H1 (cell line): ENCODE measurements at regions not wholly inside any gene's neighbourhood (a gene's known extent, or its start where the extent isn't known, plus 50 kb on each side); places are given as distances from the start of the nearest gene placed in this dataset.

Experiments
- CTCF ChIA-PET: fragments of 300-600 bp; sonication (Branson Sonifier 250); formaldehyde crosslinking; loops from one replicate; lab custom pipeline; 2021; ENCODE audit not compliant: partially characterized antibody; lab: Charles Lee
- POLR2A ChIA-PET: fragments of 300-600 bp; sonication (Branson Sonifier 250); formaldehyde crosslinking; loops from one replicate; lab custom pipeline; 2021; ENCODE audit warnings: inconsistent platforms; ENCODE audit not compliant: partially characterized antibody; lab: Charles Lee
- DNase-seq, 2 experiments: peaks; one replicate each; pipeline versions ENCODE4 v3.0.0 to v3.0.0-alpha.2; 2010 to 2022; ENCODE audit warnings: low spot score in 2 of 2, low read depth in 1 of 2, mixed read lengths in 1 of 2
- FAIRE-seq: peaks from 2 replicates; lab custom pipeline; 2011; peaks lifted over from hg19 to GRCh38; lab: Jason Lieb, UNC
- H2AFZ ChIP-seq: 2 replicates; pipeline ENCODE4 v1.8.1; 2012; ENCODE audit warnings: low read length, inconsistent platforms
- H2AK5ac ChIP-seq: 2 replicates; pipeline ENCODE4 v1.6.1; 2013; ENCODE audit warnings: low read depth, low read length
- H2BK120ac ChIP-seq: replicated peaks from 2 replicates; pipeline ENCODE3; 2013; ENCODE audit warnings: low read depth, low read length, inconsistent platforms
- H2BK12ac ChIP-seq: 2 replicates; pipeline ENCODE4 v1.6.1; 2013; ENCODE audit warnings: low read depth, low read length
- H2BK15ac ChIP-seq: 2 replicates; pipeline ENCODE4 v1.6.1; 2013; ENCODE audit warnings: low read length
- H2BK20ac ChIP-seq: 2 replicates; pipeline ENCODE4 v1.6.1; 2013; ENCODE audit warnings: low read length
- H2BK5ac ChIP-seq: 2 replicates; pipeline ENCODE4 v1.6.1; 2013; ENCODE audit warnings: low read depth, low read length
- H3K14ac ChIP-seq: 2 replicates; pipeline ENCODE4 v1.6.1; 2013; ENCODE audit warnings: inconsistent platforms; ENCODE audit not compliant: insufficient read length
- H3K18ac ChIP-seq: 2 replicates; pipeline ENCODE4 v1.6.1; 2013; ENCODE audit warnings: low read length; ENCODE audit errors: extremely low read depth
- H3K23ac ChIP-seq: 2 replicates; pipeline ENCODE4 v1.6.1; 2013; ENCODE audit warnings: inconsistent platforms; ENCODE audit not compliant: insufficient read length
- H3K23me2 ChIP-seq: 2 replicates; pipeline ENCODE4 v1.6.1; 2013; ENCODE audit warnings: low read depth, low read length
- H3K27ac ChIP-seq: 2 replicates; pipeline ENCODE4 v1.6.1; 2011; ENCODE audit warnings: low read depth, low read length, inconsistent platforms
- H3K27me3 ChIP-seq, 4 experiments: replicated peaks in 1 of 4; 1 replicate in 1 of 4; 2 replicates in 3 of 4; pipeline versions ENCODE4 v1.6.1 to v1.8.1; 2011 to 2013; ENCODE audit warnings: low read length in 3 of 4, mild to moderate bottlenecking in 3 of 4, inconsistent platforms in 2 of 4, mixed read lengths in 2 of 4, moderate library complexity in 1 of 4; ENCODE audit not compliant: control insufficient read depth in 3 of 4, insufficient read depth in 3 of 4; ENCODE audit errors: extremely low read depth in 1 of 4
- H3K36me3 ChIP-seq, 4 experiments: 2 replicates each; pipeline versions ENCODE4 v1.6.1 to v1.8.1; 2011 to 2013; ENCODE audit warnings: mild to moderate bottlenecking in 4 of 4, low read length in 3 of 4, moderate library complexity in 2 of 4, control low read depth in 1 of 4, inconsistent platforms in 1 of 4; ENCODE audit not compliant: insufficient read depth in 4 of 4, control insufficient read depth in 2 of 4
- H3K4ac ChIP-seq: replicated peaks from 2 replicates; pipeline ENCODE3; 2013; ENCODE audit warnings: low read length, low read depth, mixed read lengths, inconsistent platforms; ENCODE audit not compliant: insufficient read length
- H3K4me1 ChIP-seq, 4 experiments: replicated peaks in 1 of 4; 1 replicate in 1 of 4; 2 replicates in 3 of 4; pipeline versions ENCODE4 v1.6.1 to v1.8.1; 2011 to 2013; ENCODE audit warnings: low read length in 3 of 4, inconsistent platforms in 2 of 4, mixed read lengths in 1 of 4; ENCODE audit not compliant: insufficient read depth in 4 of 4, control insufficient read depth in 3 of 4
- H3K4me2 ChIP-seq, 2 experiments: 2 replicates each; pipeline versions ENCODE4 v1.6.1 to v1.8.1; 2011 to 2013; ENCODE audit warnings: low read depth in 2 of 2, low read length in 2 of 2, control low read depth in 1 of 2, inconsistent platforms in 1 of 2, mild to moderate bottlenecking in 1 of 2; ENCODE audit not compliant: insufficient read depth in 1 of 2
- H3K4me3 ChIP-seq, 4 experiments: fragments of 200-600, 300-600 bp in 1 of 4; sonication (generic), shearing (Covaris generic), sonication (Bioruptor Twin) in 1 of 4; 2 replicates each; pipeline versions ENCODE4 v1.5.1 to v1.8.1; 2011 to 2016; ENCODE audit warnings: low read length in 4 of 4, low read depth in 3 of 4, control low read depth in 2 of 4, inconsistent platforms in 2 of 4, mild to moderate bottlenecking in 2 of 4, mixed read lengths in 1 of 4, moderate library complexity in 1 of 4; ENCODE audit not compliant: insufficient read depth in 2 of 4; ENCODE audit errors: extremely low read depth in 1 of 4
- H3K56ac ChIP-seq: replicated peaks from 2 replicates; pipeline ENCODE3; 2013; ENCODE audit warnings: low read depth, mild to moderate bottlenecking, mixed read lengths, low read length, inconsistent platforms; ENCODE audit not compliant: insufficient read length
- H3K79me1 ChIP-seq: 2 replicates; pipeline ENCODE4 v1.6.1; 2013; ENCODE audit warnings: low read depth, low read length, control low read depth
- H3K79me2 ChIP-seq, 2 experiments: 2 replicates each; pipeline versions ENCODE4 v1.6.1 to v1.8.1; 2012 to 2013; ENCODE audit warnings: low read length in 2 of 2, mild to moderate bottlenecking in 2 of 2, inconsistent platforms in 1 of 2; ENCODE audit not compliant: insufficient read depth in 2 of 2, control insufficient read depth in 1 of 2
- H3K9ac ChIP-seq, 4 experiments: replicated peaks in 1 of 4; 1 replicate in 1 of 4; 2 replicates in 3 of 4; pipeline versions ENCODE4 v1.6.1 to v1.8.1; 2011 to 2013; ENCODE audit warnings: low read depth in 3 of 4, low read length in 3 of 4, control low read depth in 2 of 4, mild to moderate bottlenecking in 2 of 4, moderate library complexity in 2 of 4, inconsistent platforms in 1 of 4; ENCODE audit errors: extremely low read depth in 1 of 4
- H3K9me3 ChIP-seq, 2 experiments: 2 replicates each; pipeline versions ENCODE4 v1.6.1 to v1.8.1; 2012 to 2013; ENCODE audit warnings: mild to moderate bottlenecking in 2 of 2, moderate library complexity in 2 of 2, control low read depth in 1 of 2, inconsistent platforms in 1 of 2, low read depth in 1 of 2, low read length in 1 of 2, mixed read lengths in 1 of 2; ENCODE audit not compliant: insufficient read depth in 2 of 2
- H4K20me1 ChIP-seq, 2 experiments: replicated peaks in 1 of 2; 2 replicates each; pipeline versions ENCODE3 to v1.8.1; 2011 to 2013; ENCODE audit warnings: inconsistent platforms in 2 of 2, low read length in 2 of 2, mild to moderate bottlenecking in 1 of 2; ENCODE audit not compliant: insufficient read depth in 2 of 2, control insufficient read depth in 1 of 2
- H4K5ac ChIP-seq: 2 replicates; pipeline ENCODE4 v1.6.1; 2013; ENCODE audit warnings: low read length, low read depth, mixed read lengths, inconsistent platforms; ENCODE audit not compliant: insufficient read length
- H4K8ac ChIP-seq: 2 replicates; pipeline ENCODE4 v1.8.0; 2013; ENCODE audit warnings: mild to moderate bottlenecking, moderate library complexity, low read length, inconsistent platforms; ENCODE audit not compliant: insufficient read depth; ENCODE audit errors: extremely low read depth
- H4K91ac ChIP-seq: replicated peaks from 2 replicates; pipeline ENCODE3; 2013; ENCODE audit warnings: low read length, mixed read lengths, inconsistent platforms; ENCODE audit not compliant: insufficient read length
- BACH1 ChIP-seq: IDR thresholded peaks from 2 replicates; pipeline ENCODE4 v1.6.1; 2012; ENCODE audit warnings: low read length, improper control_type of control experiment
- CBX5 ChIP-seq: fragments of 300-800, 300-1000 bp; sonication (generic); IDR thresholded peaks from 2 replicates; pipeline ENCODE4 v1.7.1; 2016; ENCODE audit warnings: antibody characterized with exemption, low read length, low read depth
- EP300 ChIP-seq, 2 experiments: IDR thresholded peaks; 1 replicate in 1 of 2; 2 replicates in 1 of 2; pipeline ENCODE4 v1.6.1; 2011 to 2012; ENCODE audit warnings: low read depth in 2 of 2, low read length in 2 of 2, mild to moderate bottlenecking in 2 of 2, borderline replicate concordance in 1 of 2, inconsistent platforms in 1 of 2, moderate library complexity in 1 of 2
- EZH2 ChIP-seq: fragments of 200-600 bp; sonication (generic); IDR thresholded peaks from 2 replicates; pipeline ENCODE4 v1.7.1; 2012; ENCODE audit warnings: low read depth, mild to moderate bottlenecking, moderate library complexity, low read length, inconsistent platforms; ENCODE audit not compliant: severe bottlenecking
- FOSL1 ChIP-seq: IDR thresholded peaks from 2 replicates; pipeline ENCODE4 v1.6.1; 2011; ENCODE audit warnings: mild to moderate bottlenecking, low read depth, low read length, moderate library complexity; ENCODE audit not compliant: insufficient read depth
- JUND ChIP-seq: IDR thresholded peaks from 2 replicates; pipeline ENCODE4 v1.6.1; 2011; ENCODE audit warnings: mild to moderate bottlenecking, improper control_type of control experiment, low read length
- NRF1 ChIP-seq: IDR thresholded peaks from 2 replicates; pipeline ENCODE4 v1.6.1; 2011; ENCODE audit warnings: mild to moderate bottlenecking, low read depth, low read length, improper control_type of control experiment
- RXRA ChIP-seq: IDR thresholded peaks from 2 replicates; pipeline ENCODE4 v1.6.1; 2011; ENCODE audit warnings: low read depth, mild to moderate bottlenecking, low read length, moderate library complexity; ENCODE audit not compliant: insufficient read depth
- SIN3A ChIP-seq, 2 experiments: IDR thresholded peaks in 1 of 2; conservative IDR thresholded peaks in 1 of 2; 2 replicates each; pipeline ENCODE4 v1.6.1; 2011 to 2012; ENCODE audit warnings: low read length in 2 of 2, improper control_type of control experiment in 1 of 2, low read depth in 1 of 2, mild to moderate bottlenecking in 1 of 2
- SP1 ChIP-seq: IDR thresholded peaks from 2 replicates; pipeline ENCODE4 v1.6.1; 2011; ENCODE audit warnings: low read depth, low read length
- SP4 ChIP-seq: IDR thresholded peaks from 2 replicates; pipeline ENCODE4 v1.6.1; 2012; ENCODE audit warnings: low read length, inconsistent platforms
- TAF1 ChIP-seq: IDR thresholded peaks from 2 replicates; pipeline ENCODE4 v1.6.1; 2011; ENCODE audit warnings: mild to moderate bottlenecking, low read depth, low read length
- TCF12 ChIP-seq: IDR thresholded peaks from 2 replicates; pipeline ENCODE4 v1.6.1; 2011; ENCODE audit warnings: low read depth, mild to moderate bottlenecking, low read length
- WGBS, 2 experiments: shearing (Covaris generic) in 1 of 2; methylation state at CpG; one replicate each; pipeline versions ENCODE4 v1.1.6 to v1.1.7; 2013 to 2015; ENCODE audit warnings: low lambda C conversion rate in 2 of 2, mixed read lengths in 2 of 2, inconsistent platforms in 1 of 2, low coverage in 1 of 2, missing lambda C conversion rate in 1 of 2; ENCODE audit not compliant: insufficient replicate concordance in 2 of 2, insufficient coverage in 1 of 2, insufficient read length in 1 of 2; ENCODE audit errors: extremely low coverage in 1 of 2, missing lambda C conversion rate in 1 of 2; 5-methylcytosine and 5-hydroxymethylcytosine counted together
- TF ChIP-seq, protein P1 (sequence below): IDR thresholded peaks from 2 replicates; pipeline ENCODE4 v1.6.1; 2011; ENCODE audit warnings: low read depth, mild to moderate bottlenecking, low read length; ENCODE audit not compliant: insufficient read depth

DNA sequence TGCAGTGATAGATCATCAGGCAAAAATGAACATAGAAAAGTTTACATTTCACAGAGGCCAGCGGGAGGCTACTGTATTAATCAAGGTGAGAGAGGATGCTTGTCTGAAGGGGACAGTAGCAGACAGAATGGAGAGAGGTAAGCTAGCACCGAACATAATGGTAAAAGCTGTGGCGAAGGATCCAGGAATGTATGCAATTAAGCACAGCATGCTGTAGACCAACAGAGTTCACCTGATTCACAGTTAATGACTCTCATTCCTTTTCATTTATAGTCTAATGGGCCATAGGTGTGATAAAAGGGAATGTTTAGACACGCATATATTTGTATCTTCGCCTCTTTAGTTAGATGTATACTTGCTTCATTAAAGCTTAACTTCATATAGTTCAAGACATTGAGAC lies 150.9 kb upstream of the MBL2 start:
- 4% methylated on average over 5 of the region's 5 CpGs; no CpG with 5 or more reads in 1 of the 2 experiments for WGBS, 2 experiments
- Histone ChIP-seq H3K27ac (no peak overlapping the region), H3K4me3 (no peak overlapping the region; a peak in 1 of 8 replicates), H3K79me2 (no peaks in the 10 kb centered on the region), H2AK5ac (no peak overlapping the region), H2AFZ (no peak overlapping the region), H4K91ac (no peak overlapping the region), H3K4ac (no peak overlapping the region), H2BK15ac (no peak overlapping the region), H4K8ac (no peak overlapping the region), H3K9me3 (no peaks in the 10 kb centered on the region), H3K9ac (no peak overlapping the region), H2BK5ac (no peak overlapping the region), H3K14ac (no peak overlapping the region), H3K36me3 (no peaks in the 10 kb centered on the region), H4K5ac (no peak overlapping the region), H3K18ac (no peak overlapping the region), H2BK120ac (no peak overlapping the region), H4K20me1 (no peaks in the 10 kb centered on the region), H3K79me1 (no peaks in the 10 kb centered on the region), H2BK20ac (no peak overlapping the region), H3K23ac (no peak overlapping the region), H3K56ac (no peak overlapping the region), H3K27me3 (no peaks in the 10 kb centered on the region), H2BK12ac (no peak overlapping the region), H3K23me2 (no peaks in the 10 kb centered on the region), H3K4me2 (peak overlapping the region in 1 of 2 experiments; percentile 24; a peak in 2 of 4 replicates), H3K4me1 (peaks cover 0 to 11% (median 3%) of the 10 kb centered on the region in 4 experiments; a peak in 4 of 7 replicates)
- DNase-seq = peak in 1 of 2 experiments; percentile 27
- POLR2A ChIA-PET = interaction anchor here (0.9 kb wide), 1 partner anchor 18 kb away, joined by 3 read pairs; no protein-coding TSS in a partner anchor
- FAIRE-seq = peak; percentile 93
- CTCF ChIA-PET = no interaction called here
- TF ChIP-seq BACH1 = no peak
- TF ChIP-seq SIN3A (conservative IDR thresholded peaks at IDR 0.05 in 1 of 2, IDR thresholded peaks at IDR 0.05 in 1 of 2; ENCODE audit: low read depth in 1 of 2, low read length in 2 of 2) = no peak
- TF ChIP-seq EZH2 = no peak
- TF ChIP-seq TCF12 = 0 out of 2 replicates have a peak, but pooled peaks have one; percentile 71
- TF ChIP-seq TAF1 = no peak
- TF ChIP-seq SP1 = peak; percentile 59; the same call in 1 of the 2 replicates
- no peak for TF ChIP-seq SP4
- TF ChIP-seq, protein P1, sequence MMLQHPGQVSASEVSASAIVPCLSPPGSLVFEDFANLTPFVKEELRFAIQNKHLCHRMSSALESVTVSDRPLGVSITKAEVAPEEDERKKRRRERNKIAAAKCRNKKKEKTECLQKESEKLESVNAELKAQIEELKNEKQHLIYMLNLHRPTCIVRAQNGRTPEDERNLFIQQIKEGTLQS = no peak
- TF ChIP-seq EP300 (IDR thresholded peaks at IDR 0.05; ENCODE audit: borderline replicate concordance in 1 of 2, low read depth in 2 of 2, low read length in 2 of 2) = peak in 1 of 2 experiments; percentile 85; a peak in 1 of 3 replicates
- no peak for TF ChIP-seq JUND
- no peak for TF ChIP-seq FOSL1
- no peak for TF ChIP-seq RXRA
- TF ChIP-seq CBX5 = no peak
- no peak for TF ChIP-seq NRF1
